Stimulated activated CD8-positive, alpha-beta memory T cell treated with anti-CD3 and anti-CD28 coated beads, Interleukin-4, amount 100 ng/mL, for 1 hour (primary cell): ENCODE measurements at regions not wholly inside any gene's neighbourhood (a gene's known extent, or its start where the extent isn't known, plus 50 kb on each side); places are given as distances from the start of the nearest gene placed in this dataset.

Source experiments
- DNase-seq, 2 donors: peaks; one replicate each; pipeline ENCODE4 v3.0.0-alpha.2; 2020; ENCODE audit warnings: low read depth in 2 of 2, low spot score in 1 of 2

DNA sequence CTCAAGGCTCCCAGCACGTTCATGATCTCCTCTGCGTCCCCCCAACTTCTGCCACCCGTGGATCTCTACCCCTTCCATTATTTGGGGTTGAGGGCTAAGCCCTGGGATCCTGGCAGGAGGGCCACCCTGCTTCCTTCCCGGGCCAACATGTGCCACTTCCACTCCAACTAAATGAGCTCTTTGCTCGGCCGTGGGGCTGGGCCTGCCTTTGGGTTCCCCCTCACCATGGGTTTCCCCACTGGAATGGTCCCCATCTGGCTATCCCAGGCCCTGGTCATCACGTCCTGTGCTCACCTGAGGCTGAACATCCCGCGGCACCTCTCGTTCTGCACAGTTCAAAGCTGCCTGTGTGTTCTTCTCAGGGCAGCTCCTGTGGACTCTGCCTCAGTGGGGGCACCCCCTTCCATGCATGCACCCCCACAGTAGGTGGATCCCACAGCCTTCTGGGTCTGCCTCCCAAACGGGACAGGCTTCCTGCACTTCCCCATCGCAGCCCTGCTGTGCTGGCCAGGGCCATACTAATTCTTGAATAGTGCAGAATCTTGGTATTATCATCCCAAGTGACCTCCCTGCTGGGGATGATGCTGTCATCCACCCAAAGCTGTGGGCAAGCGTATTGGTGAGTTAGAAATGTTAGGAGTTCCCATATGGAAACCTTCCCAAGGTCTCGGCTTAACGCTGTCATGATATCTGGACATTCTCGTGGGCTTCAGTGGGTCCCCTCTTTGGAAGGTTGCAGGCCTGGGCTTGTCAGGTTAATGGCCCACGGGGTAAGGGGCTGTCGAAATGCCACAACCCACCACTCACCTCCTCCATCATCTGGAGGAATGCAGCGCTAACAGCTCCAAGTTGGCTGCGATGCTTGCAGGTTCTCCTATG, 150.5 kb upstream of the TWIST2 start:
- DNase-seq: no peak

GRCh38 chr2:238698072-238698352, 149.9 kb upstream of the TWIST2 start:
- DNase-seq: no peak

- no peak for DNase-seq
These were observed 149.2 kb upstream of the TWIST2 start for GRCh38 chr2:238698451-238699306.

DNA sequence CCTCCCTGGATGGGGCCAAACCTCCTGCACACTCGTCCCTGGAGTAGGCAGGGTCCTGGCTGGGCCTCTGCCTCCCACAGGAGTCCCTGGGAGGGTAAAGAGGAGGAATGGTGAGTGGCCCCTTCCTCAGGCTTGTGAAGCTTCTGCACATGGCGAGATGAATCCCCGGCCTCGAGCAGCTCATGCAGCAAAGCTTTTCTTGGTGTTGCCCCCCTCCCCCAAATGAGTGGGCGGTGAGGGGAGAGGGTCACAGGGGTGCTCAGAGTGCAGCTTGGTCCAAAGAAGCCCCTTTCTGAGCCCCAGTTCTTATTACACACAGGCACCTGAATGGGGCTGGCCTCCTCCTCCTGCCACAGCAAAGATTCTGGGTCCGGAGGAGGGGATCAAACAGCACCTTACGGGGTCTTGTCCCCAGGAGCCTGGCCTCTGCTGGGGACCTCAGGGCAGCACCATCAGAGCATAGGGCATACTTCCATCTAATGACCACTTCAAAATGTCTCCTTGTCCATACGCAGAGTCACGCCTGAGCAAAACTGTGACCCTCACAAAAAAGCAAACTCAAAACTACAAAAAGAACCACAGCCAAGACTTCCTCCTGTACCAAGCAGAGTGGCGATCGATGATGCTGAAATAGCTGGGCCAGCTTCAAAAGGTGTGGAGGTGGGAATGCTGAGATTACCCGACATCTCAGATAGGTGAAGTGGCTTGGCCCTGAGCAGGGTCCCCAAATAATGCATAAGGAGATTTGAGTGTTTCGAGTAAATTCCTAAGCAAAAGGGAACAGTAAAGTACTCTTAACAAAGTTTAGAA, 148.4 kb upstream of the TWIST2 start:
- no peak for DNase-seq

DNA sequence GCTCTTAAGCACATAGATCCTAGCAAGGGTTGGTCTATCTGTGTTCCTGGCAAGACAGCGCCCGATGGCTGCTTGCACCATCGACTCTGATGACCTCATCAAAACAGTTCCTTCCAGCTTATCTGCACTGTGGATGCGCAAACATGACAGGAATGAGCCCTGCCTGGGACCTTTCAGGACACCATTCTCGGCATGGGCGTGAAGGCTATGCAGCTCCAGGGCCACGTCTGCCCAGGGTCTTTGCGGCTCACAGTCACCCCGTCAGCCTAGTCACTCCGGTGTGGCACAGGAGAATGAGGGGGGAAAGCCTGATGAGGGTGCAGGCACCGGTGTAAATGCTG, 147.8 kb upstream of the TWIST2 start:
- no peak for DNase-seq

DNA sequence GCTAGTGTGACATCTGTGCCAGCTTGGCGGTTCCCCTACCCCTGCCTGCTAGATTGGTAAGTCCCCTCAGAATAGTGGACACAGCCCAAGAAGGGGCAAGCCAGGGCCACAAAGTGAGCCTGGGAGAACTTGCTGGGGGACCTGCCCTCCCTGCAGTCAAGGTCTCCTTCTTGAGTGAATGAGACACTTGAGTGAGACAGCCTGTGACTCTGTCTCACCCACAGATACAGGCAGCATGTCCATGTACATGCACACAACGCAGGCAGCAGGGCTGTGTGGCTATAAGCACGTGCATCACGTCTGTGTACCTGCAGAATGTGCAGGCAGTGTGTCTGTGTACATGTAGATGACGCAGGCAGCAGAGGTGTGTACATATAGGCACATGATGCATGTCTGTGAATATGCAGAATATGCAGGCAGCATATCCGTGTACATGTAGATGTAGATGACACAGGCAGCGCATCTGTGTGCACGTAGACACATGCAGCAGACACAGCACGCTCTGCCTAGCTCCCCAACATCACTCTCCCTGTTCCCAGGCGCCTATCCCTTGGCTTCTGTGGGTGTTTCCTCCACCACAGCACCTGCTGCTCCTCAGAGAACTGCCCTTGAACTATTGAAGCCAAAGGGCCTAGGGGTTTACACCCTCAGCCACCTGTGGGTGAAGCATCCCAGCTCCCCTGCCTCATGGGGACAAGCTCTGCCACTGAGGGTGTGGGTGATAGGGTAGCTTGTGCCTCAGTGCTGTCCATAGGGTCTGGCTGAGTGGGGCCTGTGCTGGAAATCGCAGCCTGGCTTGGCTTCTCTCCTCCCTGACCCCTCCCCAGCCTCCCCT, 147.2 kb upstream of the TWIST2 start:
- no peak for DNase-seq

- DNase-seq: no peak
These were observed 146.3 kb upstream of the TWIST2 start for GRCh38 chr2:238701341-238702206.

- no peak for DNase-seq
These were observed 145.4 kb upstream of the TWIST2 start for GRCh38 chr2:238702276-238703052.

DNA sequence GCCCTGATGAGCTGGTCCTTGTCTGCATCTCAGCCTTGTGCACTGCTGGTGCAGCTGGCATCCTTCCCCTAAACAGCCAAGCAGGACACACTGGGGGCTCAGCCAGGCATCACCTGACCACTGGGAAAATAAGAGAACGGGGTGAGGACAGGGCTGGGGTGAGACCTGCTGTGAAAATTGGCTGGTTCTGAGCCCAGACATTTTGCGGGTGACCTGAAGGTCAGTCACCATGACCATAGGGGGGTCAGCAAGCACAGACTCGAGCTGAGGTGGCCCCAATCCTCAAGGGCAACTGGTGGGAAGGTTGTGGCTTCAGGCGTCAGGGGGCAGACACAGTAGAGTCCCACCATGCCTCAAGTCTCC, 144.9 kb upstream of the TWIST2 start:
- no peak for DNase-seq

DNA sequence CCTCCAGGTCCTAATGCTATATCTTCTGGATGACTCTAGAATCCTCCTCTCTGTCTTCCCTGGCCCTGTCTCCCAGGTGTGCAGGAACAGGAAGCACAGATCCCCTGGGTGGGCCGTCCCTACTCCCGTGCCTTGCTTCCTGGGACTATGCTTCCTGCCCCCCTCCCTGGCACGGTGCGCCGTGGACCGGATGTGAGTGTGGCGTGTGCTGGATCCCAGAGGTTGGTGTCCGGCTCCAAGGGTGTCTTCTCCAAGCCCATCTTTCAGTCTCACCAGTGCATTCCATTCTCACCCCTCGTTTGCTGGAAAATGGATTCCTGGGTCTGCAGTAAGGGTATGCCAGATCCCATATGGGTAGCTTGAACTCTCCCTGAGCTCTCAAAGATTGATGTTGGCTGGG, 144.4 kb upstream of the TWIST2 start:
- no peak for DNase-seq

- no peak for DNase-seq
These were observed 143.2 kb upstream of the TWIST2 start for GRCh38 chr2:238704471-238705225.

GRCh38 chr2:238706163-238706562, 141.7 kb upstream of the TWIST2 start:
- DNase-seq: no peak

DNA sequence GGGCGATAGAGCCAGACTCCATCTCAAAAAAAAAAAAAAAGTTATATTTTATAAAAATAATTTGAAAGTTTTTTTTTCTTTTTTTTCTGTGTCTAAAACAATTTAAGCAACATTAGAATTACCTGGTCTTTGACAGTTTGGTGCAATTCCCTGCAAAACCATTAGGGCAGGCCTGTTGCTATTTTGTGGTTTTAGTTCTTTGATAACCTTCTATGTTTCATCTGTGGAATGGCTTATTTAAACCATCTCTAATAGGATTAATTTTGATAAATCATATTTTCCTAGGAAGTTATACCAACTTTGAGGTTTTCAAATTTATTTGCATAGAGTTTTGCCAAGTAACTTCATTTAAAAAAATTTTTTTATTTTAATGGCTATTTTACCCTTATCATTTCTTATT, 141.2 kb upstream of the TWIST2 start:
- no peak for DNase-seq

- no peak for DNase-seq
These were observed 138.4 kb upstream of the TWIST2 start for GRCh38 chr2:238709325-238710025.

GRCh38 chr2:238710032-238710735, 137.7 kb upstream of the TWIST2 start:
- DNase-seq: no peak

DNA sequence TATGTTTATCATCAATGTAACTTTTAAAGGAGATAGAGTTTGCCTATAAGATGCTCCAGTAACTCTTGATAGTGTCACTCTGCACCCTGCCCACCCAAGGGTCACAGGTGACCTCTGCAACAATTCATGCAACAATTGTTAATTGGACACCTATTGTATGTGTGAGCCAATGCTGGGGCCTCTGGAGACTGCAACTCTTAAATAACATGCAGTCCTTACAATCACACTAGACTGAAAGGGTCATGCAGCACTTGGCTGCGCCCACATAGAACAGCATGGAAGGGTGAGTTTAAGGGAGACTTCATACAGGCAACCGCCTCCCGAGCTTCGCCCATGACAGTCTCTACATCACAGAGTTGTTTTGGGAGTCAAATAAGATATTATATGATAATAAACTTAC, 137.1 kb upstream of the TWIST2 start:
- DNase-seq: no peak

DNA sequence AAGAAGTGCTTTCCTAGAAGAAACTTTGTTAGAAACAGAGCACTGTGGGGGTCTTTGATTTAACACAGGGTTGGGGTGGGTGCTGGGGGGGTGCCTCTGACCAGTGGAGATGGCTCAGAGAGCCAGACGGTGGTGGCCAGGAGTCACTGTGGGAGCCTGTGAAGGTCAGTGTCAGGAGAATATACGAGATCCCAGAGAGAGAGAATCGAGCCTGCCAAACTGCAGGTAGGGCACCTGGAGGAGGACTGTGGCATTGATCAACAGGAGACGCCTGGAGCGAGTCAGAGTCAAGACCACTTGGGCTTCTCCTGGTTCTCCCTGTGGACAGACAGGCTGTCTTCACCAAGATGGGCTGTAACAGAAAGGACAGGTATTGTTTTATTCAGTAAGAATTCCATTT, 136.5 kb upstream of the TWIST2 start:
- DNase-seq: no peak
